Peyer's patch (tissue), 4 donors: ENCODE measurements at regions not wholly inside any gene's neighbourhood (a gene's known extent, or its start where the extent isn't known, plus 50 kb on each side); places are given as distances from the start of the nearest gene placed in this dataset.

ENCODE experiments used
- CTCF ChIP-seq, 6 experiments: fragments of 450-650 bp in 4 of 6; fragments of 200-600 bp in 2 of 6; sonication (generic) in 1 of 6; IDR thresholded peaks; one replicate each; pipeline ENCODE4 v1.5.1; 2017 to 2019; ENCODE audit warnings: antibody characterized with exemption in 6 of 6, mild to moderate bottlenecking in 3 of 6, moderate library complexity in 1 of 6
- POLR2A ChIP-seq, 2 donors: fragments of 450-650 bp; IDR thresholded peaks; one replicate each; pipeline ENCODE4 v1.5.1; 2017; ENCODE audit warnings: antibody characterized with exemption in 2 of 2, mild to moderate bottlenecking in 2 of 2, moderate library complexity in 2 of 2

- TF ChIP-seq POLR2A (IDR thresholded peaks at IDR 0.05) (no peak), CTCF (IDR thresholded peaks at IDR 0.05) (no peak)
These were observed 219.4 kb upstream of the SSTR4 start for GRCh38 chr20:22815603-22816315.
